ENCODE measurements at regions not wholly inside any gene's neighbourhood (a gene's known extent, or its start where the extent isn't known, plus 50 kb on each side); places are given as distances from the start of the nearest gene placed in this dataset.

DNA sequence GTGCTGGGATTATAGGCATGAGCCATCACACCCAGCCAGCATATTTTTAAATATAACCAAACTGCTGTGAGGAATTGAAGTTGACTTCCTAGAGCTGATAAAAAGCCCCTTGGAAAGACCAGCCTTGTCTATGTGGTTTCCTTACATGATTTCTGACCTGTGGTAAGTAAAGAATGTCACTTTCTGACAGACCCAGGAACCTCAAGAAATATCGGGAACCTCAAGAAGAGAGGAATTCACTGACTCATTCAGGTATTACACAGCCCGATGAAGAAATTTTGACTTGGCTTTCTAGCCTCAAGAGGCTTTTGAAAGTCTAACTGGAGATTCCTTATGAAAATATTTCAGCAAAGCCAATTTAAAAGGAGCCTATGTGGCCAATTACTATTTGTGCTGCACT lies 71.8 kb downstream of the FOXF2 start:
- Mint-ChIP-seq H3K9me3 (peaks cover 2% of the 10 kb centered on the region), H3K4me3 (no peak overlapping the region), H3K36me3 (ENCODE audit: low read depth) (no peaks in the 10 kb centered on the region), H3K4me1 (no peaks in the 10 kb centered on the region), H3K27me3 (ENCODE audit: insufficient read depth) (peaks cover under 1% of the 10 kb centered on the region), H3K27ac (no peak overlapping the region)
- TF ChIP-seq CTCF (conservative IDR thresholded peaks at IDR 0.05) = no peak
- no peaks in the 10 kb centered on the region for H3K36me3 ChIP-seq (ENCODE audit: control insufficient read depth, insufficient read depth, low read length)
- H3K4me1 ChIP-seq (ENCODE audit: control insufficient read depth, insufficient read depth, low read length) = no peaks in the 10 kb centered on the region
- no peaks in the 10 kb centered on the region for H3K9me3 ChIP-seq (ENCODE audit: control insufficient read depth, low read length)
- H3K27me3 ChIP-seq (ENCODE audit: control insufficient read depth, insufficient read depth, low read length, poor library complexity, severe bottlenecking) = no peaks in the 10 kb centered on the region
- H3K27ac ChIP-seq (ENCODE audit: low read depth, low read length) = no peak overlapping the region
- no peak overlapping the region for H3K9ac ChIP-seq (ENCODE audit: extremely low read depth, low read length, poor library complexity, severe bottlenecking)
- DNase-seq = no peak
- 94 to 98% methylated on average over 2 of the region's 2 CpGs for WGBS, 2 experiments (ENCODE audit: insufficient coverage in 1 of 2, insufficient read length in 1 of 2)
- no peak overlapping the region for H3K4me3 ChIP-seq (ENCODE audit: low read length)

GRCh38 chr6:1461736-1462135 lies 72.4 kb downstream of the FOXF2 start:
- H3K4me1 Mint-ChIP-seq = no peaks in the 10 kb centered on the region
- no peak for TF ChIP-seq CTCF (conservative IDR thresholded peaks at IDR 0.05)
- 90 to 100% methylated on average over 1 to 3 of the region's 3 CpGs for WGBS, 2 experiments (ENCODE audit: insufficient coverage in 1 of 2, insufficient read length in 1 of 2)
- H3K9me3 ChIP-seq (ENCODE audit: control insufficient read depth, low read length) = no peaks in the 10 kb centered on the region
- H3K9ac ChIP-seq (ENCODE audit: extremely low read depth, low read length, poor library complexity, severe bottlenecking) = no peak overlapping the region
- H3K27me3 Mint-ChIP-seq (ENCODE audit: insufficient read depth) = peaks cover 2% of the 10 kb centered on the region
- no peak overlapping the region for H3K4me3 ChIP-seq (ENCODE audit: low read length)
- no peaks in the 10 kb centered on the region for H3K36me3 ChIP-seq (ENCODE audit: control insufficient read depth, insufficient read depth, low read length)
- H3K27ac ChIP-seq (ENCODE audit: low read depth, low read length) = no peak overlapping the region
- H3K4me1 ChIP-seq (ENCODE audit: control insufficient read depth, insufficient read depth, low read length) = no peaks in the 10 kb centered on the region
- no peak for DNase-seq
- no peaks in the 10 kb centered on the region for H3K27me3 ChIP-seq (ENCODE audit: control insufficient read depth, insufficient read depth, low read length, poor library complexity, severe bottlenecking)
- peaks cover 2% of the 10 kb centered on the region for H3K9me3 Mint-ChIP-seq
- H3K4me3 Mint-ChIP-seq = no peak overlapping the region
- H3K27ac Mint-ChIP-seq = no peak overlapping the region
- no peaks in the 10 kb centered on the region for H3K36me3 Mint-ChIP-seq (ENCODE audit: low read depth)

GRCh38 chr6:1463275-1463674 lies 73.9 kb downstream of the FOXF2 start:
- no peak overlapping the region for H3K27ac ChIP-seq (ENCODE audit: low read depth, low read length)
- TF ChIP-seq CTCF (conservative IDR thresholded peaks at IDR 0.05) = no peak
- Mint-ChIP-seq H3K9me3 (peaks cover under 1% of the 10 kb centered on the region), H3K36me3 (ENCODE audit: low read depth) (no peaks in the 10 kb centered on the region), H3K27ac (no peak overlapping the region), H3K27me3 (ENCODE audit: insufficient read depth) (peaks cover 2% of the 10 kb centered on the region), H3K4me1 (peaks cover 4% of the 10 kb centered on the region), H3K4me3 (no peak overlapping the region)
- whole genome bisulfite sequencing, 2 experiments (ENCODE audit: insufficient coverage in 1 of 2, insufficient read length in 1 of 2) = 82 to 84% methylated on average over 7 of the region's 7 CpGs
- H3K4me1 ChIP-seq (ENCODE audit: control insufficient read depth, insufficient read depth, low read length) = no peaks in the 10 kb centered on the region
- H3K4me3 ChIP-seq (ENCODE audit: low read length) = no peak overlapping the region
- no peak for DNase-seq
- H3K9me3 ChIP-seq (ENCODE audit: control insufficient read depth, low read length) = no peaks in the 10 kb centered on the region
- H3K36me3 ChIP-seq (ENCODE audit: control insufficient read depth, insufficient read depth, low read length) = no peaks in the 10 kb centered on the region
- no peaks in the 10 kb centered on the region for H3K27me3 ChIP-seq (ENCODE audit: control insufficient read depth, insufficient read depth, low read length, poor library complexity, severe bottlenecking)
- no peak overlapping the region for H3K9ac ChIP-seq (ENCODE audit: extremely low read depth, low read length, poor library complexity, severe bottlenecking)
